Right lobe of liver (tissue), 6 donors: ENCODE measurements at regions not wholly inside any gene's neighbourhood (a gene's known extent, or its start where the extent isn't known, plus 50 kb on each side); places are given as distances from the start of the nearest gene placed in this dataset.
"Not testable (repeated sequence)": the region's sequence is repeated elsewhere in the genome, so short reads cannot be mapped to it uniquely, and the experiment has no call there.

Source experiments
- ATAC-seq, 4 donors: fragments of 200-7000 bp; cut with Tn5 transposase; one replicate each; pipeline ENCODE4 v1.9.1; 2020; ENCODE audit warnings: mild to moderate bottlenecking in 4 of 4, moderate library complexity in 4 of 4
- DNase-seq, 3 donors: peaks; one replicate each; pipeline ENCODE4 v3.0.0-alpha.2; 2020
- H3K27ac ChIP-seq, 3 donors: fragments of 200-600 bp; one replicate each; pipeline ENCODE4 v1.8.0; 2022
- H3K27me3 ChIP-seq, 2 donors: fragments of 200-600 bp; one replicate each; pipeline ENCODE4 v1.8.0; 2022
- H3K36me3 ChIP-seq, 4 donors: fragments of 200-600 bp; sonication (generic) in 1 of 4; one replicate each; pipeline versions ENCODE4 v1.5.1 to v1.8.0; 2017 to 2022; ENCODE audit warnings: control low read depth in 1 of 4
- H3K4me1 ChIP-seq, 4 donors: fragments of 200-600 bp; sonication (generic) in 1 of 4; one replicate each; pipeline versions ENCODE4 v1.5.1 to v1.8.0; 2017 to 2022; ENCODE audit warnings: control low read depth in 1 of 4
- H3K4me3 ChIP-seq, 3 donors: fragments of 200-600 bp; one replicate each; pipeline ENCODE4 v1.8.0; 2022
- H3K9me3 ChIP-seq, 4 donors: fragments of 200-600 bp; sonication (generic) in 1 of 4; one replicate each; pipeline versions ENCODE4 v1.5.1 to v1.8.0; 2017 to 2022; ENCODE audit warnings: control low read depth in 1 of 4
- CTCF ChIP-seq, 4 donors: fragments of 200-600 bp in 3 of 4; fragments of 450-650 bp in 1 of 4; IDR thresholded peaks; one replicate each; pipeline versions ENCODE4 v1.5.1 to v1.8.0; 2016 to 2022; ENCODE audit warnings: antibody characterized with exemption in 4 of 4, mild to moderate bottlenecking in 2 of 4
- POLR2A ChIP-seq: fragments of 450-650 bp; IDR thresholded peaks from one replicate; pipeline ENCODE4 v1.6.1; 2017; ENCODE audit warnings: antibody characterized with exemption, mild to moderate bottlenecking
- WGBS: methylation state at CpG from one replicate; pipeline ENCODE4 v1.1.6; 2018; ENCODE audit warnings: low coverage, low lambda C conversion rate; ENCODE audit not compliant: insufficient coverage; ENCODE audit errors: missing lambda C conversion rate; 5-methylcytosine and 5-hydroxymethylcytosine counted together
- intact Hi-C, 2 donors: fragments of 100-400 bp; cut with DNase I; formaldehyde crosslinking; loops; one replicate each; pipeline versions ENCODE4 v1.11.2 to v1.14.1; 2022
- donor health status: DM: no; HTN: yes; CAD: no.
- donor health status: DM: no; HTN: no; CAD: no.
- donor health status: DM: no; HTN: no; CAD: no.
- donor health status: DM: no; HTN: yes; CAD: no.
- donor health status: DM: no; HTN: yes; CAD: no.

DNA sequence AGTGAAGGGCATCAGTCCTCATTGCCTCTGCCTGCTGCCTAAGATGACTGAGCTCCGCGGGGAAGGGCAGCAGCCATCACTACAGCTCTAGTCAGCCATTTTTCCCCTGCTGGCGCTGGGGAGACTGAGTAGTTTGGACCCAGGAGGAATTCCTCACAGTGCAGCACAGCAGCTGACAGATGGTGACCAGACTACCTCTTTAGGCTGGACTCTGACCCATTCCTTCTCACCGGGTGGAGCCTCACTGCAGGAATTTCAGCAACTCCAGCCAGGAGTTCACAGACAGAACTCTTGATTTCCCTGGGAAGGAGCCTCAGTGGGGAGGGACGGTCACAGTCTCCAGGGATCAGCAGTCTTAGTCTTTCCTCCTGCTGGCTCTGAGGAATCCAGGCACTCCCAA lies 492.0 kb upstream of the MMS22L start:
- H3K9me3 ChIP-seq: no peaks in the 10 kb centered on the region
- no peaks in the 10 kb centered on the region for H3K36me3 ChIP-seq
- no peak for ATAC-seq
- no CpG with 5 or more reads among the region's 5 CpGs for WGBS
- TF ChIP-seq POLR2A (no peak), CTCF (IDR thresholded peaks at IDR 0.05) (no peak)
- no peaks in the 10 kb centered on the region for H3K27me3 ChIP-seq
- no peaks in the 10 kb centered on the region for H3K4me1 ChIP-seq
- no peak for DNase-seq
- H3K27ac ChIP-seq: no peak overlapping the region
- intact Hi-C loops: no loop called here
- H3K4me3 ChIP-seq: no peak overlapping the region

- H3K27ac ChIP-seq: no peak overlapping the region
- H3K27me3 ChIP-seq: no peaks in the 10 kb centered on the region
- intact Hi-C loops: no loop called here
- H3K9me3 ChIP-seq: no peaks in the 10 kb centered on the region
- TF ChIP-seq CTCF (IDR thresholded peaks at IDR 0.05) (no peak), POLR2A (no peak)
- no peaks in the 10 kb centered on the region for H3K4me1 ChIP-seq
- WGBS: 40% methylated on average over 5 of the region's 5 CpGs
- DNase-seq (no peak), ATAC-seq (no peak)
- no peak overlapping the region for H3K4me3 ChIP-seq
- no peaks in the 10 kb centered on the region for H3K36me3 ChIP-seq
These were observed 495.4 kb upstream of the MMS22L start for GRCh38 chr6:97778290-97779038.

DNA sequence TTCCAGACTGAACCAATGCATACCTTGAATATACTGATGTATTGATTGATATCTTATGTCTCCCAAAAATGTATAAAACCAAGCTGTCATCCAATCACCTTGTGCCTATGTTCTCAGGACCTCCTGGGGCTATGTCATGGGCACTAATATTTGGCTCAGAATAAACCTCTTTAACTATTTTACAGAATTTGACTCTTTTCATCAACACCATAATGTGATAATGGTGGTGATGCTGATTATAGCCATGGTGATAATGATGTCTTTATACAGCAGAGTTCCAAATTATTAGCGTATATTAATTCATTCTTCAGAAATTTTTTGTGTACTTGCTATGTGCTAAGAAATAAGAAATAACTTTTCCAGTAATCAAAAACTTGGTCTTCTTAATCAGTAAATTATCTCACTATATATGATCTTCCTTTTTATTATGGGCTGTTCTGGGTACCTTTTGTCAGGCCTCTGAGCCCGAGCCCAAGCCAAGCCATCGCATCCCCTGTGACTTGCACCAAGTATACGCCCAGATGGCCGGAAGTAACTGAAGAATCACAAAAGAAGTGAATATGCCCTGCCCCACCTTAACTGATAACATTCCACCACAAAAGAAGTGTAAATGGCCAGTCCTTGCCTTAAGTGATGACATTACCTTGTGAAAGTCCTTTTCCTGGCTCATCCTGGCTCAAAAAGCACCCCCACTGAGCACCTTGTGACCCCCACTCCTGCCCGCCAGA lies 496.2 kb upstream of the MMS22L start:
- WGBS: 52% methylated on average over 5 of the region's 6 CpGs

DNA sequence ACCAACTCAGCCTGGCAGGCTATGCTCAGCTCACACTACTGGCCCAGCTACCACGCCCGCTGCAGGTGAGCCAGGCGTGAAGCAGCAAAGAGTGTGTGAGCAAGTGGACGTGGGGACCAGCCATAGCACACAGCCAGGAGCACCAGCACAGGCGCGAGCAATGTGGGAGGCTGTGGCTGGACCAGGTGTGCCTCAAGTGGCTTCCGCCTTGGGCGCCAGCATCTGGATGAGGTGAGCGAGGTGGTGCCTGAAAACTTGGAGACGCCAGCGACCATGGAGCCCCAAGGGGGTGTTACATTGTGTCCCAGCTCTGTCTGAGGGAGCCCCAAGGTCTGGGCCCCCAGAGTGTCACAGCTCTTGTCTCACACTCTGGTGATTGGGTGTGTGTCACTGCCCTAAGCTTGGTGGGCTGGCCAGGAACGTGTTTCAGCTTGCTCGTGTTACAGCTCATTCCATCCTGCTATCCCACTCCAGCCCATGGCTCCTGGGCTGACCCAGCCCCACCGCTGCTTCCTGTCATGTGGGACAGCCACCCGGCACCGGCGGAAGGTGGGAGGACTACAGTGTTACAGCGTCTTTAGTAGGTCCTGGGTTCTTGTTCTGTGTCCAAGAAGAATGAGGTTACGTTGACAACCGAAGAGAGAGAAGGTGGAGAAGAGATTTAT lies 508.0 kb upstream of the MMS22L start:
- Histone ChIP-seq H3K27ac (no peak overlapping the region), H3K27me3 (no peaks in the 10 kb centered on the region), H3K36me3 (no peaks in the 10 kb centered on the region), H3K9me3 (no peaks in the 10 kb centered on the region), H3K4me1 (no peaks in the 10 kb centered on the region), H3K4me3 (no peak overlapping the region)
- intact Hi-C loops: no loop called here
- DNase-seq (no peak), ATAC-seq (peak in 1 of 4 donors; percentile 14)
- WGBS: 69% methylated on average over 10 of the region's 20 CpGs
- no peak for TF ChIP-seq CTCF (IDR thresholded peaks at IDR 0.05)

More for the DNA sequence above, 496.2 kb upstream of the MMS22L start:
- DNase-seq, H3K4me1 ChIP-seq, H3K36me3 ChIP-seq, H3K27ac ChIP-seq, H3K9me3 ChIP-seq, ATAC-seq, intact Hi-C loops, H3K4me3 ChIP-seq, H3K27me3 ChIP-seq: not testable (repeated sequence)

- intact Hi-C loops: no loop called here
- no peaks in the 10 kb centered on the region for H3K9me3 ChIP-seq
- H3K27ac ChIP-seq: no peak overlapping the region
- no peak overlapping the region for H3K4me3 ChIP-seq
- ATAC-seq (no peak), DNase-seq (no peak)
- no peaks in the 10 kb centered on the region for H3K27me3 ChIP-seq
- H3K4me1 ChIP-seq: no peaks in the 10 kb centered on the region
- TF ChIP-seq CTCF (IDR thresholded peaks at IDR 0.05) (no peak), POLR2A (no peak)
- H3K36me3 ChIP-seq: no peaks in the 10 kb centered on the region
These were observed 522.6 kb upstream of the MMS22L start for GRCh38 chr6:97805596-97805995.
